ENCODE measurements at regions not wholly inside any gene's neighbourhood (a gene's known extent, or its start where the extent isn't known, plus 50 kb on each side); places are given as distances from the start of the nearest gene placed in this dataset.

GRCh38 chr1:30462826-30463425, 260.5 kb downstream of the MATN1 start:
- Histone ChIP-seq H3K4me3 (ENCODE audit: low read depth, low read length) (no peak overlapping the region), H3K27me3 (replicated peaks; ENCODE audit: control insufficient read depth, insufficient read depth, low read length) (no peaks in the 10 kb centered on the region), H3K9me3 (no peaks in the 10 kb centered on the region), H3K4me1 (no peaks in the 10 kb centered on the region), H3K36me3 (ENCODE audit: control insufficient read depth, insufficient read depth, low read length) (no peaks in the 10 kb centered on the region)
- intact Hi-C loops (cut with micrococcal nuclease; ENCODE audit: unreplicated experiment), result no loop called here
- no peaks in the 10 kb centered on the region for H3K4me1 Mint-ChIP-seq (ENCODE audit: low read depth, unreplicated experiment)
- no peak for TF ChIP-seq CTCF (IDR thresholded peaks at IDR 0.05; ENCODE audit: insufficient read depth in 1 of 2, low read depth in 1 of 2, low read length in 1 of 2, severe bottlenecking in 1 of 2, unreplicated experiment in 1 of 2)
- peak in 1 of 2 experiments; percentile 7 for DNase-seq
- POLR2A ChIA-PET, result no interaction called here
- BruUV-seq (replicated peaks), result no TSS peak
- H3K36me3 Mint-ChIP-seq (ENCODE audit: insufficient read depth, unreplicated experiment), result no peaks in the 10 kb centered on the region
- H3K9me3 Mint-ChIP-seq (ENCODE audit: unreplicated experiment), result no peaks in the 10 kb centered on the region
- no peak overlapping the region for H3K27ac Mint-ChIP-seq (ENCODE audit: unreplicated experiment)
- CTCF ChIA-PET, result no interaction called here
- no peak overlapping the region for H3K4me3 Mint-ChIP-seq (ENCODE audit: unreplicated experiment)
- H3K27me3 Mint-ChIP-seq (ENCODE audit: insufficient read depth, unreplicated experiment), result peaks cover 3% of the 10 kb centered on the region

DNA sequence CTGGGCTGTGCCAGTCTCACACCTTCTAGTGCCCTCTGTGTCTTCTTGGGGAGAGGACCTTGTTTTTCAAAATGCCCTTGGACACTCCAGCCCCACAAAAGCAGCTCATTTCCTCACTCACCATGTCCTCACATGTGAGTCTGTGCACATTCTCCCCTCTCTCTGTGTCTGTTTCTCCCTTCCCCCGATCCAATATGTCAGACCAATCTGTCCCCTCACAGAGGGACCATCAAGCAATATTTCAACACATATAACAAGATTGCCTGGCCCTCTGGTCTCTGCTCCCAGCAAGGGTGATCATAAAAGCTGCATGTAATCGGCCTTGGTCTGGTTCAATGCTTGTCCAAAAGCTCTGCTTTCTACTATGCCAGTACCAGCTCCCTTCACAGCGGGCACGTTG, 261.2 kb downstream of the MATN1 start:
- no peak for TF ChIP-seq CTCF (IDR thresholded peaks at IDR 0.05; ENCODE audit: insufficient read depth in 1 of 2, low read depth in 1 of 2, low read length in 1 of 2, severe bottlenecking in 1 of 2, unreplicated experiment in 1 of 2)
- DNase-seq, result no peak
- no peak overlapping the region for H3K4me3 ChIP-seq (ENCODE audit: low read depth, low read length)
- POLR2A ChIA-PET, result no interaction called here
- peaks cover 3% of the 10 kb centered on the region for H3K27me3 Mint-ChIP-seq (ENCODE audit: insufficient read depth, unreplicated experiment)
- CTCF ChIA-PET, result no interaction called here
- no TSS peak for BruUV-seq (replicated peaks)
- no peaks in the 10 kb centered on the region for H3K4me1 ChIP-seq
- no peaks in the 10 kb centered on the region for H3K27me3 ChIP-seq (replicated peaks; ENCODE audit: control insufficient read depth, insufficient read depth, low read length)
- H3K27ac Mint-ChIP-seq (ENCODE audit: unreplicated experiment), result no peak overlapping the region
- H3K36me3 ChIP-seq (ENCODE audit: control insufficient read depth, insufficient read depth, low read length), result no peaks in the 10 kb centered on the region
- H3K36me3 Mint-ChIP-seq (ENCODE audit: insufficient read depth, unreplicated experiment), result no peaks in the 10 kb centered on the region
- intact Hi-C loops (cut with micrococcal nuclease; ENCODE audit: unreplicated experiment), result no loop called here
- H3K4me1 Mint-ChIP-seq (ENCODE audit: low read depth, unreplicated experiment), result no peaks in the 10 kb centered on the region
- H3K4me3 Mint-ChIP-seq (ENCODE audit: unreplicated experiment), result no peak overlapping the region
- no peaks in the 10 kb centered on the region for H3K9me3 Mint-ChIP-seq (ENCODE audit: unreplicated experiment)
- no peaks in the 10 kb centered on the region for H3K9me3 ChIP-seq

DNA sequence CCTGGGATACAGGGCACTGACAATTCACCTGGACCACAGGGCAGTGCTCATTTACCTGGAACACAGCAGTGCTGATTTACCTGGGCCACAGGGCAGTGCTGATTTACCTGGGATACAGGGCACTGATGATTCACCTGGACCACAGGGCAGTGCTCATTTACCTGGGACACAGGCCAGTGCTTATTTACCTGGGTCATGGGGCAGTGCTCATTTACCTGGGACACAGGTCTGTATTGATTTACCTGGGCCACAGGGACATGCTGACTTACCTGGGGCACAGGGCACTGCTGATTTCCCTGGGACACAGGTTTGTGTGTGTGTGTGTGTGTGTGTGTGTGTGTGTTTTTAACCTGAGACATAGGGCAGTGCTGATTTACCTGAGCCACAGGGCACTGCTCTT, 261.7 kb downstream of the MATN1 start:
- Mint-ChIP-seq H3K36me3 (ENCODE audit: insufficient read depth, unreplicated experiment) (no peaks in the 10 kb centered on the region), H3K4me3 (ENCODE audit: unreplicated experiment) (no peak overlapping the region), H3K27me3 (ENCODE audit: insufficient read depth, unreplicated experiment) (peaks cover 3% of the 10 kb centered on the region), H3K9me3 (ENCODE audit: unreplicated experiment) (no peaks in the 10 kb centered on the region), H3K4me1 (ENCODE audit: low read depth, unreplicated experiment) (no peaks in the 10 kb centered on the region), H3K27ac (ENCODE audit: unreplicated experiment) (no peak overlapping the region)
- ChIA-PET CTCF (no interaction called here), POLR2A (no interaction called here)
- Histone ChIP-seq H3K4me1 (no peaks in the 10 kb centered on the region), H3K27me3 (replicated peaks; ENCODE audit: control insufficient read depth, insufficient read depth, low read length) (no peaks in the 10 kb centered on the region), H3K9me3 (no peaks in the 10 kb centered on the region), H3K4me3 (ENCODE audit: low read depth, low read length) (no peak overlapping the region), H3K36me3 (ENCODE audit: control insufficient read depth, insufficient read depth, low read length) (no peaks in the 10 kb centered on the region)
- no peak for TF ChIP-seq CTCF (IDR thresholded peaks at IDR 0.05; ENCODE audit: insufficient read depth in 1 of 2, low read depth in 1 of 2, low read length in 1 of 2, severe bottlenecking in 1 of 2, unreplicated experiment in 1 of 2)
- intact Hi-C loops (cut with micrococcal nuclease; ENCODE audit: unreplicated experiment), result no loop called here
- DNase-seq, result no peak
- no TSS peak for BruUV-seq (replicated peaks)
